ENCODE measurements at regions not wholly inside any gene's neighbourhood (a gene's known extent, or its start where the extent isn't known, plus 50 kb on each side); places are given as distances from the start of the nearest gene placed in this dataset.
"Not testable (repeated sequence)": the region's sequence is repeated elsewhere in the genome, so short reads cannot be mapped to it uniquely, and the experiment has no call there.

GRCh38 chr10:30537586-30537985 is 92.0 kb downstream of the LYZL2 start:
- DNase-seq (ENCODE audit: extremely low spot score, unreplicated experiment), result no peak

GRCh38 chr10:30537158-30537557 is 92.4 kb downstream of the LYZL2 start:
- H3K36me3 Mint-ChIP-seq; H3K27me3 Mint-ChIP-seq; H3K9me3 Mint-ChIP-seq; DNase-seq (ENCODE audit: extremely low spot score, unreplicated experiment); H3K27ac Mint-ChIP-seq; H3K4me3 Mint-ChIP-seq: not testable (repeated sequence)
- peaks cover 25% of the 10 kb centered on the region for H3K4me1 Mint-ChIP-seq (ENCODE audit: unreplicated experiment)

More at GRCh38 chr10:30537586-30537985, 92.0 kb downstream of the LYZL2 start:
- Mint-ChIP-seq H3K36me3 (no peaks in the 10 kb centered on the region), H3K4me1 (ENCODE audit: unreplicated experiment) (peaks cover 29% of the 10 kb centered on the region), H3K27me3 (no peaks in the 10 kb centered on the region), H3K9me3 (peaks cover 4% of the 10 kb centered on the region), H3K4me3 (no peak overlapping the region), H3K27ac (no peak overlapping the region)
- TF ChIP-seq, protein P1, sequence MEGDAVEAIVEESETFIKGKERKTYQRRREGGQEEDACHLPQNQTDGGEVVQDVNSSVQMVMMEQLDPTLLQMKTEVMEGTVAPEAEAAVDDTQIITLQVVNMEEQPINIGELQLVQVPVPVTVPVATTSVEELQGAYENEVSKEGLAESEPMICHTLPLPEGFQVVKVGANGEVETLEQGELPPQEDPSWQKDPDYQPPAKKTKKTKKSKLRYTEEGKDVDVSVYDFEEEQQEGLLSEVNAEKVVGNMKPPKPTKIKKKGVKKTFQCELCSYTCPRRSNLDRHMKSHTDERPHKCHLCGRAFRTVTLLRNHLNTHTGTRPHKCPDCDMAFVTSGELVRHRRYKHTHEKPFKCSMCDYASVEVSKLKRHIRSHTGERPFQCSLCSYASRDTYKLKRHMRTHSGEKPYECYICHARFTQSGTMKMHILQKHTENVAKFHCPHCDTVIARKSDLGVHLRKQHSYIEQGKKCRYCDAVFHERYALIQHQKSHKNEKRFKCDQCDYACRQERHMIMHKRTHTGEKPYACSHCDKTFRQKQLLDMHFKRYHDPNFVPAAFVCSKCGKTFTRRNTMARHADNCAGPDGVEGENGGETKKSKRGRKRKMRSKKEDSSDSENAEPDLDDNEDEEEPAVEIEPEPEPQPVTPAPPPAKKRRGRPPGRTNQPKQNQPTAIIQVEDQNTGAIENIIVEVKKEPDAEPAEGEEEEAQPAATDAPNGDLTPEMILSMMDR (conservative IDR thresholded peaks at IDR 0.05), result no peak

- Mint-ChIP-seq H3K9me3 (peaks cover 4% of the 10 kb centered on the region), H3K4me1 (ENCODE audit: unreplicated experiment) (peaks cover 21% of the 10 kb centered on the region), H3K27ac (peak overlapping the region; percentile 21)
These were observed 93.0 kb downstream of the LYZL2 start for GRCh38 chr10:30536578-30536977.

GRCh38 chr10:30535677-30536076 is 93.9 kb downstream of the LYZL2 start:
- H3K9me3 Mint-ChIP-seq, result peaks cover 4% of the 10 kb centered on the region
- H3K4me3 Mint-ChIP-seq, result no peak overlapping the region
- H3K36me3 Mint-ChIP-seq, result no peaks in the 10 kb centered on the region
- H3K27me3 Mint-ChIP-seq, result no peaks in the 10 kb centered on the region
- DNase-seq (ENCODE audit: extremely low spot score, unreplicated experiment), result no peak
- TF ChIP-seq, protein P1 (conservative IDR thresholded peaks at IDR 0.05), result no peak
- H3K4me1 Mint-ChIP-seq (ENCODE audit: unreplicated experiment), result peaks cover 21% of the 10 kb centered on the region
- H3K27ac Mint-ChIP-seq, result no peak overlapping the region

More at GRCh38 chr10:30536578-30536977, 93.0 kb downstream of the LYZL2 start:
- TF ChIP-seq, protein P1 (conservative IDR thresholded peaks at IDR 0.05), result no peak
- no peak overlapping the region for H3K4me3 Mint-ChIP-seq
- no peak for DNase-seq (ENCODE audit: extremely low spot score, unreplicated experiment)
- no peaks in the 10 kb centered on the region for H3K36me3 Mint-ChIP-seq
- H3K27me3 Mint-ChIP-seq, result no peaks in the 10 kb centered on the region

- H3K27ac Mint-ChIP-seq, result no peak overlapping the region
These were observed 94.9 kb downstream of the LYZL2 start for GRCh38 chr10:30534465-30535144.

More at GRCh38 chr10:30534465-30535144, 94.9 kb downstream of the LYZL2 start:
- H3K36me3 Mint-ChIP-seq, result no peaks in the 10 kb centered on the region
- peaks cover 3% of the 10 kb centered on the region for H3K9me3 Mint-ChIP-seq
- TF ChIP-seq, protein P1 (conservative IDR thresholded peaks at IDR 0.05), result peak; percentile 91
- no peak overlapping the region for H3K4me3 Mint-ChIP-seq
- DNase-seq (ENCODE audit: extremely low spot score, unreplicated experiment), result no peak
- H3K27me3 Mint-ChIP-seq, result no peaks in the 10 kb centered on the region
- H3K4me1 Mint-ChIP-seq (ENCODE audit: unreplicated experiment), result peaks cover 21% of the 10 kb centered on the region
